ENCODE measurements at regions not wholly inside any gene's neighbourhood (a gene's known extent, or its start where the extent isn't known, plus 50 kb on each side); places are given as distances from the start of the nearest gene placed in this dataset.

DNA sequence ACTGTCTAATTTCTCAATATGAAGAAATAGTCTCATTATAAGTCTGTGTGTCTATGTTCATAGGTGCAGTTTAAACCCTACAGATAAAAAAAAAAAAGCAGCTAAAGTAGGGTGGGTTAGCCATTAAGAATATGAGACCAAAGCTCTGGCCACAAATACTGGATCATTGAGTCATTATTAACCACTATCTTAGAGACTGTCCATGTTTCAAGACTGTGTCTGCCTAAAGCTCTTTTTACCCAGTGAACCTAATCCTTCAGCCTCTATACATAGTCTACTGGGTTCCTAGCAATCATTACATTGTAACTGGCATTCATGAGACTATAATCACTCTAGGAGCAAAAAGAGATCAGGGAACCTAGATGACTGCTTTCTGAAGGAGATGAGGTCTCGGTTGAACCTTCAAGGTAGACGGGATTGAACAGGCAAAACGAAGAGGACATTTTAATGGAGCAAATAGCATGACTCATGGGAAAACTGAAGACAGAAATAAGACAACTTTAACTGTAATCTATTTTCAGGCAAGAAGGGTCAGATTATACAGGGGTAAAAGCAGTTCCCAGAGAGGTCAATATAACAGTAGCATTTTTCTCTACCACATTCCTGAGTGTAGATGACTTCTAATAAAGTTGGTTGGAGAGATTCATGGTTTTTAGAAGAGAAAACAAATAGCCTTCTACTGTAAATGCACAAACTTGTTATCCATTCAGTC is 64.0 kb upstream of the FIBIN start:
- in situ Hi-C loops (cut with HindIII; ENCODE audit: extremely low pct_ligation_motif_present, low pct_unique_long_range_greater_than_20kb) (no loop called here), intact Hi-C loops (cut with micrococcal nuclease; ENCODE audit: unreplicated experiment) (no loop called here)
- H3K27me3 ChIP-seq (ENCODE audit: control insufficient read depth in 1 of 2, insufficient read depth in 2 of 2, low read length in 2 of 2): no peaks in the 10 kb centered on the region
- no peak overlapping the region for H2AFZ ChIP-seq (ENCODE audit: low read length)
- H3K9ac ChIP-seq (ENCODE audit: insufficient read depth, low read depth, low read length): no peak overlapping the region
- ATAC-seq (no peak), FAIRE-seq (no peak), DNase-seq (ENCODE audit: low spot score) (no peak)
- CTCF ChIA-PET (ENCODE audit: low intra/inter-chr PET ratio, low total read pairs): no interaction called here
- H3K79me2 ChIP-seq (ENCODE audit: insufficient read depth, low read length): no peaks in the 10 kb centered on the region
- no peak overlapping the region for H3K4me2 ChIP-seq (ENCODE audit: low read depth, low read length)
- no peaks in the 10 kb centered on the region for H3K4me1 ChIP-seq (ENCODE audit: insufficient read depth, low read length)
- H3K9me3 ChIP-seq (ENCODE audit: low read length): no peaks in the 10 kb centered on the region
- no peak overlapping the region for H3K4me3 ChIP-seq (replicated peaks in 1 of 3; ENCODE audit: insufficient read depth in 1 of 3, low read depth in 2 of 3, low read length in 3 of 3)
- H4K20me1 ChIP-seq (ENCODE audit: insufficient read depth, low read length): no peaks in the 10 kb centered on the region
- no peak overlapping the region for H3K27ac ChIP-seq (ENCODE audit: extremely low read length, insufficient read depth, low read length)
- no TSS peak for BruUV-seq (replicated peaks)
- no peak for TF ChIP-seq YEATS4 (CRISPR knock-in tag; IDR thresholded peaks at IDR 0.05; ENCODE audit: borderline replicate concordance)
- no peak for TF ChIP-seq MEIS2 (CRISPR knock-in tag; IDR thresholded peaks at IDR 0.05)
- TF ChIP-seq ZC3H4 (CRISPR knock-in tag; IDR thresholded peaks at IDR 0.05; ENCODE audit: borderline replicate concordance): no peak
- TF ChIP-seq, protein P1, sequence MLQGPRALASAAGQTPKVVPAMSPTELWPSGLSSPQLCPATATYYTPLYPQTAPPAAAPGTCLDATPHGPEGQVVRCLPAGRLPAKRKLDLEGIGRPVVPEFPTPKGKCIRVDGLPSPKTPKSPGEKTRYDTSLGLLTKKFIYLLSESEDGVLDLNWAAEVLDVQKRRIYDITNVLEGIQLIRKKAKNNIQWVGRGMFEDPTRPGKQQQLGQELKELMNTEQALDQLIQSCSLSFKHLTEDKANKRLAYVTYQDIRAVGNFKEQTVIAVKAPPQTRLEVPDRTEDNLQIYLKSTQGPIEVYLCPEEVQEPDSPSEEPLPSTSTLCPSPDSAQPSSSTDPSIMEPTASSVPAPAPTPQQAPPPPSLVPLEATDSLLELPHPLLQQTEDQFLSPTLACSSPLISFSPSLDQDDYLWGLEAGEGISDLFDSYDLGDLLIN (CRISPR knock-in tag; IDR thresholded peaks at IDR 0.05; ENCODE audit: borderline replicate concordance): no peak
- TF ChIP-seq ADNP (CRISPR knock-in tag; IDR thresholded peaks at IDR 0.05): no peak
- TF ChIP-seq KDM5B (CRISPR knock-in tag; IDR thresholded peaks at IDR 0.05; ENCODE audit: borderline replicate concordance): no peak
- TF ChIP-seq CBX5 (CRISPR knock-in tag; IDR thresholded peaks at IDR 0.05; ENCODE audit: borderline replicate concordance): no peak
- no peak for TF ChIP-seq SKIL (CRISPR knock-in tag; IDR thresholded peaks at IDR 0.05; ENCODE audit: borderline replicate concordance)
- TF ChIP-seq, protein P2, sequence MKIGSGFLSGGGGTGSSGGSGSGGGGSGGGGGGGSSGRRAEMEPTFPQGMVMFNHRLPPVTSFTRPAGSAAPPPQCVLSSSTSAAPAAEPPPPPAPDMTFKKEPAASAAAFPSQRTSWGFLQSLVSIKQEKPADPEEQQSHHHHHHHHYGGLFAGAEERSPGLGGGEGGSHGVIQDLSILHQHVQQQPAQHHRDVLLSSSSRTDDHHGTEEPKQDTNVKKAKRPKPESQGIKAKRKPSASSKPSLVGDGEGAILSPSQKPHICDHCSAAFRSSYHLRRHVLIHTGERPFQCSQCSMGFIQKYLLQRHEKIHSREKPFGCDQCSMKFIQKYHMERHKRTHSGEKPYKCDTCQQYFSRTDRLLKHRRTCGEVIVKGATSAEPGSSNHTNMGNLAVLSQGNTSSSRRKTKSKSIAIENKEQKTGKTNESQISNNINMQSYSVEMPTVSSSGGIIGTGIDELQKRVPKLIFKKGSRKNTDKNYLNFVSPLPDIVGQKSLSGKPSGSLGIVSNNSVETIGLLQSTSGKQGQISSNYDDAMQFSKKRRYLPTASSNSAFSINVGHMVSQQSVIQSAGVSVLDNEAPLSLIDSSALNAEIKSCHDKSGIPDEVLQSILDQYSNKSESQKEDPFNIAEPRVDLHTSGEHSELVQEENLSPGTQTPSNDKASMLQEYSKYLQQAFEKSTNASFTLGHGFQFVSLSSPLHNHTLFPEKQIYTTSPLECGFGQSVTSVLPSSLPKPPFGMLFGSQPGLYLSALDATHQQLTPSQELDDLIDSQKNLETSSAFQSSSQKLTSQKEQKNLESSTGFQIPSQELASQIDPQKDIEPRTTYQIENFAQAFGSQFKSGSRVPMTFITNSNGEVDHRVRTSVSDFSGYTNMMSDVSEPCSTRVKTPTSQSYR (CRISPR knock-in tag; IDR thresholded peaks at IDR 0.05; ENCODE audit: borderline replicate concordance): no peak
- no peak for TF ChIP-seq KDM5A (IDR thresholded peaks at IDR 0.05; ENCODE audit: borderline replicate concordance, low read length)
- no peak for TF ChIP-seq AGO2 (optimal IDR thresholded peaks at IDR 0.05; ENCODE audit: low read depth, low read length)
- TF ChIP-seq CSRNP1 (CRISPR knock-in tag; IDR thresholded peaks at IDR 0.05): no peak
- POLR2A ChIA-PET: no interaction called here
- WGBS (ENCODE audit: low lambda C conversion rate): 0% methylated on average over 3 of the region's 3 CpGs
- no peaks in the 10 kb centered on the region for H3K36me3 ChIP-seq (replicated peaks in 1 of 2; ENCODE audit: control insufficient read depth in 1 of 2, insufficient read depth in 2 of 2, low read length in 2 of 2)

All from HepG2 (cell line).